Activated CD4-positive, alpha-beta memory T cell treated with anti-CD3 and anti-CD28 coated beads, Interleukin-2, amount 10 ng/mL, durations not matched to agents 7 days and 5 days (primary cell): ENCODE measurements at regions not wholly inside any gene's neighbourhood (a gene's known extent, or its start where the extent isn't known, plus 50 kb on each side); places are given as distances from the start of the nearest gene placed in this dataset.

Source experiments
- CTCF ChIA-PET: fragments of 350-600 bp; sonication (Branson Sonifier 250); formaldehyde crosslinking; loops from one replicate; lab custom pipeline; 2021; ENCODE audit warnings: antibody characterized with exemption, inconsistent platforms; lab: Charles Lee
- POLR2A ChIA-PET: fragments of 350-600 bp; sonication (Branson Sonifier 250); formaldehyde crosslinking; loops from one replicate; lab custom pipeline; 2021; ENCODE audit warnings: antibody characterized with exemption; lab: Charles Lee
- DNase-seq: peaks from one replicate; pipeline ENCODE4 v3.0.0-alpha.2; 2020
- H3K27ac Mint-ChIP-seq: one replicate; pipeline ENCODE4 v1.8.0; 2021; ENCODE audit warnings: mild to moderate bottlenecking, mixed read lengths
- H3K27me3 Mint-ChIP-seq: one replicate; pipeline ENCODE4 v1.8.0; 2021; ENCODE audit warnings: mixed read lengths
- H3K36me3 Mint-ChIP-seq: one replicate; pipeline ENCODE4 v1.8.0; 2021; ENCODE audit warnings: low read depth, mixed read lengths
- H3K4me1 Mint-ChIP-seq: one replicate; pipeline ENCODE4 v1.8.0; 2021; ENCODE audit warnings: mixed read lengths
- H3K4me3 Mint-ChIP-seq: one replicate; pipeline ENCODE4 v1.8.0; 2021; ENCODE audit warnings: mild to moderate bottlenecking, mixed read lengths
- H3K9me3 Mint-ChIP-seq: one replicate; pipeline ENCODE4 v1.8.0; 2021; ENCODE audit warnings: mixed read lengths

GRCh38 chr15:95365511-95366107 lies 964.9 kb upstream of the NR2F2 start:
- POLR2A ChIA-PET, result no interaction called here
- peaks cover 9% of the 10 kb centered on the region for H3K9me3 Mint-ChIP-seq
- CTCF ChIA-PET, result no interaction called here
- no peak for DNase-seq
- H3K27ac Mint-ChIP-seq, result no peak overlapping the region
- H3K4me3 Mint-ChIP-seq, result no peak overlapping the region
- no peaks in the 10 kb centered on the region for H3K36me3 Mint-ChIP-seq
- no peaks in the 10 kb centered on the region for H3K27me3 Mint-ChIP-seq
- no peaks in the 10 kb centered on the region for H3K4me1 Mint-ChIP-seq

- H3K27ac Mint-ChIP-seq, result no peak overlapping the region
- CTCF ChIA-PET, result no interaction called here
These were observed 962.3 kb upstream of the NR2F2 start for GRCh38 chr15:95368191-95368590.

GRCh38 chr15:95368755-95369601 lies 961.5 kb upstream of the NR2F2 start:
- DNase-seq, result no peak
- H3K4me3 Mint-ChIP-seq, result no peak overlapping the region
- peaks cover 1% of the 10 kb centered on the region for H3K9me3 Mint-ChIP-seq
- ChIA-PET POLR2A (no interaction called here), CTCF (no interaction called here)
- H3K27me3 Mint-ChIP-seq, result no peaks in the 10 kb centered on the region
- H3K27ac Mint-ChIP-seq, result no peak overlapping the region
- H3K4me1 Mint-ChIP-seq, result no peaks in the 10 kb centered on the region
- H3K36me3 Mint-ChIP-seq, result no peaks in the 10 kb centered on the region

More at GRCh38 chr15:95368191-95368590, 962.3 kb upstream of the NR2F2 start:
- H3K4me3 Mint-ChIP-seq, result no peak overlapping the region
- H3K9me3 Mint-ChIP-seq, result peaks cover 1% of the 10 kb centered on the region
- H3K4me1 Mint-ChIP-seq, result no peaks in the 10 kb centered on the region
- DNase-seq, result no peak
- H3K27me3 Mint-ChIP-seq, result no peaks in the 10 kb centered on the region
- H3K36me3 Mint-ChIP-seq, result no peaks in the 10 kb centered on the region
- POLR2A ChIA-PET, result no interaction called here

GRCh38 chr15:95370291-95370690 lies 960.2 kb upstream of the NR2F2 start:
- Mint-ChIP-seq H3K4me3 (no peak overlapping the region), H3K27me3 (no peaks in the 10 kb centered on the region), H3K27ac (no peak overlapping the region), H3K9me3 (peaks cover 1% of the 10 kb centered on the region), H3K4me1 (no peaks in the 10 kb centered on the region), H3K36me3 (no peaks in the 10 kb centered on the region)
- ChIA-PET CTCF (no interaction called here), POLR2A (no interaction called here)
- no peak for DNase-seq

- H3K4me3 Mint-ChIP-seq, result no peak overlapping the region
- no peaks in the 10 kb centered on the region for H3K27me3 Mint-ChIP-seq
- no peak for DNase-seq
- H3K4me1 Mint-ChIP-seq, result no peaks in the 10 kb centered on the region
- H3K36me3 Mint-ChIP-seq, result no peaks in the 10 kb centered on the region
- CTCF ChIA-PET, result no interaction called here
- H3K27ac Mint-ChIP-seq, result no peak overlapping the region
- POLR2A ChIA-PET, result no interaction called here
- no peaks in the 10 kb centered on the region for H3K9me3 Mint-ChIP-seq
These were observed 958.8 kb upstream of the NR2F2 start for GRCh38 chr15:95371664-95372063.

GRCh38 chr15:95375281-95375680 lies 955.2 kb upstream of the NR2F2 start:
- H3K36me3 Mint-ChIP-seq, result no peaks in the 10 kb centered on the region
- POLR2A ChIA-PET, result no interaction called here
- H3K27me3 Mint-ChIP-seq, result no peaks in the 10 kb centered on the region
- H3K4me3 Mint-ChIP-seq, result no peak overlapping the region
- no peak for DNase-seq
- H3K4me1 Mint-ChIP-seq, result no peaks in the 10 kb centered on the region
- no peak overlapping the region for H3K27ac Mint-ChIP-seq
- CTCF ChIA-PET, result no interaction called here
- peaks cover 3% of the 10 kb centered on the region for H3K9me3 Mint-ChIP-seq

GRCh38 chr15:95377258-95377852 lies 953.1 kb upstream of the NR2F2 start:
- H3K4me3 Mint-ChIP-seq, result no peak overlapping the region
- H3K27ac Mint-ChIP-seq, result no peak overlapping the region
- CTCF ChIA-PET, result no interaction called here
- POLR2A ChIA-PET, result no interaction called here
- H3K4me1 Mint-ChIP-seq, result no peaks in the 10 kb centered on the region
- H3K9me3 Mint-ChIP-seq, result peaks cover 3% of the 10 kb centered on the region
- DNase-seq, result no peak
- no peaks in the 10 kb centered on the region for H3K36me3 Mint-ChIP-seq
- H3K27me3 Mint-ChIP-seq, result no peaks in the 10 kb centered on the region

- Mint-ChIP-seq H3K36me3 (no peaks in the 10 kb centered on the region), H3K4me1 (no peaks in the 10 kb centered on the region), H3K27me3 (no peaks in the 10 kb centered on the region), H3K27ac (no peak overlapping the region), H3K4me3 (no peak overlapping the region), H3K9me3 (peaks cover 10% of the 10 kb centered on the region)
- DNase-seq, result no peak
- ChIA-PET POLR2A (no interaction called here), CTCF (no interaction called here)
These were observed 936.1 kb upstream of the NR2F2 start for GRCh38 chr15:95394186-95395067.

- no peak for DNase-seq
- Mint-ChIP-seq H3K36me3 (no peaks in the 10 kb centered on the region), H3K4me3 (no peak overlapping the region), H3K4me1 (no peaks in the 10 kb centered on the region), H3K27ac (no peak overlapping the region), H3K27me3 (no peaks in the 10 kb centered on the region), H3K9me3 (peaks cover 3% of the 10 kb centered on the region)
- ChIA-PET CTCF (interaction anchor here (0.6 kb wide), 1 partner anchor 718 kb away, joined by 8 read pairs; no protein-coding TSS in a partner anchor), POLR2A (no interaction called here)
These were observed 930.1 kb upstream of the NR2F2 start for GRCh38 chr15:95400428-95400827.

GRCh38 chr15:95401587-95401986 lies 928.9 kb upstream of the NR2F2 start:
- Mint-ChIP-seq H3K4me1 (no peaks in the 10 kb centered on the region), H3K9me3 (peaks cover under 1% of the 10 kb centered on the region), H3K36me3 (no peaks in the 10 kb centered on the region), H3K27ac (no peak overlapping the region), H3K4me3 (no peak overlapping the region), H3K27me3 (no peaks in the 10 kb centered on the region)
- ChIA-PET POLR2A (no interaction called here), CTCF (no interaction called here)
- no peak for DNase-seq

GRCh38 chr15:95405447-95405846 lies 925.1 kb upstream of the NR2F2 start:
- Mint-ChIP-seq H3K36me3 (no peaks in the 10 kb centered on the region), H3K9me3 (no peaks in the 10 kb centered on the region), H3K27ac (no peak overlapping the region), H3K27me3 (no peaks in the 10 kb centered on the region), H3K4me3 (no peak overlapping the region), H3K4me1 (no peaks in the 10 kb centered on the region)
- DNase-seq, result no peak
- CTCF ChIA-PET, result no interaction called here
- POLR2A ChIA-PET, result no interaction called here

- ChIA-PET POLR2A (no interaction called here), CTCF (no interaction called here)
- no peak for DNase-seq
- no peaks in the 10 kb centered on the region for H3K27me3 Mint-ChIP-seq
- H3K9me3 Mint-ChIP-seq, result no peaks in the 10 kb centered on the region
- H3K4me3 Mint-ChIP-seq, result no peak overlapping the region
- no peak overlapping the region for H3K27ac Mint-ChIP-seq
- H3K4me1 Mint-ChIP-seq, result no peaks in the 10 kb centered on the region
- H3K36me3 Mint-ChIP-seq, result no peaks in the 10 kb centered on the region
These were observed 923.0 kb upstream of the NR2F2 start for GRCh38 chr15:95407534-95407933.

- Mint-ChIP-seq H3K36me3 (no peaks in the 10 kb centered on the region), H3K27ac (no peak overlapping the region), H3K4me3 (no peak overlapping the region), H3K27me3 (no peaks in the 10 kb centered on the region), H3K4me1 (no peaks in the 10 kb centered on the region), H3K9me3 (no peaks in the 10 kb centered on the region)
- ChIA-PET CTCF (no interaction called here), POLR2A (no interaction called here)
- DNase-seq, result no peak
These were observed 921.3 kb upstream of the NR2F2 start for GRCh38 chr15:95409211-95409610.
